GM19043 (cell line): ENCODE measurements at regions not wholly inside any gene's neighbourhood (a gene's known extent, or its start where the extent isn't known, plus 50 kb on each side); places are given as distances from the start of the nearest gene placed in this dataset.

ENCODE experiments used
- ATAC-seq: cut with Tn5 transposase; IDR thresholded peaks from one replicate; pipeline ENCODE4 v1.9.1; 2021; ENCODE audit warnings: low read depth; ENCODE audit not compliant: unreplicated experiment

- no peak for ATAC-seq
Measured at GRCh38 chr18:56383349-56383748, 255.0 kb downstream of the TXNL1 start.

GRCh38 chr18:56382541-56382940 is 255.9 kb downstream of the TXNL1 start:
- ATAC-seq, result no peak

- ATAC-seq, result no peak
Measured at GRCh38 chr18:56381196-56381595, 257.2 kb downstream of the TXNL1 start.

GRCh38 chr18:56380685-56381084 is 257.7 kb downstream of the TXNL1 start:
- ATAC-seq, result no peak

- ATAC-seq, result no peak
Measured at GRCh38 chr18:56379256-56379655, 259.1 kb downstream of the TXNL1 start.

- ATAC-seq, result no peak
Measured at GRCh38 chr18:56377231-56377630, 261.2 kb downstream of the TXNL1 start.

GRCh38 chr18:56374007-56374655 is 264.3 kb downstream of the TXNL1 start:
- no peak for ATAC-seq

GRCh38 chr18:56373601-56374000 is 264.8 kb downstream of the TXNL1 start:
- no peak for ATAC-seq

- no peak for ATAC-seq
Measured at GRCh38 chr18:56368066-56368465, 270.3 kb downstream of the TXNL1 start.

- no peak for ATAC-seq
Measured at GRCh38 chr18:56358608-56359280, 279.6 kb downstream of the TXNL1 start.

GRCh38 chr18:56353663-56354260 is 284.6 kb downstream of the TXNL1 start:
- ATAC-seq, result no peak

GRCh38 chr18:56351911-56352500 is 286.4 kb downstream of the TXNL1 start:
- no peak for ATAC-seq

GRCh38 chr18:56337507-56337906 is 300.9 kb downstream of the TXNL1 start:
- ATAC-seq, result no peak

GRCh38 chr18:56333839-56334238 is 304.6 kb downstream of the TXNL1 start:
- ATAC-seq, result no peak

GRCh38 chr18:56333146-56333545 is 305.2 kb downstream of the TXNL1 start:
- ATAC-seq, result no peak

GRCh38 chr18:56332371-56332770 is 306.0 kb downstream of the TXNL1 start:
- ATAC-seq, result no peak

- no peak for ATAC-seq
Measured at GRCh38 chr18:56330366-56331110, 307.9 kb downstream of the TXNL1 start.

GRCh38 chr18:56329536-56329935 is 308.9 kb downstream of the TXNL1 start:
- ATAC-seq, result no peak

GRCh38 chr18:56327191-56327885 is 311.1 kb downstream of the TXNL1 start:
- no peak for ATAC-seq

- no peak for ATAC-seq
Measured at GRCh38 chr18:56326336-56327072, 311.9 kb downstream of the TXNL1 start.
